GM23248 (cell line): ENCODE measurements at regions not wholly inside any gene's neighbourhood (a gene's known extent, or its start where the extent isn't known, plus 50 kb on each side); places are given as distances from the start of the nearest gene placed in this dataset.

Source experiments
- DNase-seq: peaks from one replicate; pipeline ENCODE4 v3.0.0-alpha.2; 2015
- H2AFZ ChIP-seq: fragments of 200-600 bp; sonication (generic); 2 replicates; pipeline ENCODE4 v1.6.1; 2016; ENCODE audit warnings: antibody characterized with exemption
- H3F3A ChIP-seq: fragments of 200-600 bp; sonication (generic); 2 replicates; pipeline ENCODE4 v1.6.1; 2016; ENCODE audit warnings: mild to moderate bottlenecking, antibody characterized with exemption, mixed run types; ENCODE audit not compliant: insufficient read depth
- H3K27ac ChIP-seq: fragments of 200-600 bp; sonication (generic); 2 replicates; pipeline ENCODE4 v1.5.1; 2016; ENCODE audit warnings: mild to moderate bottlenecking
- H3K27me3 ChIP-seq: fragments of 200-600 bp; sonication (generic); replicated peaks from 2 replicates; pipeline ENCODE4 v1.6.1; 2016; ENCODE audit warnings: mild to moderate bottlenecking; ENCODE audit not compliant: insufficient read depth
- H3K36me3 ChIP-seq: fragments of 200-600 bp; sonication (generic); 2 replicates; pipeline ENCODE4 v1.6.1; 2016; ENCODE audit warnings: low read depth, mild to moderate bottlenecking
- H3K4me1 ChIP-seq: fragments of 200-600 bp; sonication (generic); 2 replicates; pipeline ENCODE4 v1.6.1; 2016; ENCODE audit warnings: mild to moderate bottlenecking; ENCODE audit not compliant: insufficient read depth
- H3K4me2 ChIP-seq: fragments of 200-600 bp; sonication (generic); one replicate; pipeline ENCODE4 v1.6.1; 2016; ENCODE audit warnings: mild to moderate bottlenecking; ENCODE audit not compliant: unreplicated experiment
- H3K4me3 ChIP-seq: fragments of 200-600 bp; sonication (generic); 2 replicates; pipeline ENCODE4 v1.5.1; 2016; ENCODE audit warnings: mild to moderate bottlenecking
- H3K79me2 ChIP-seq: fragments of 200-600 bp; sonication (generic); 2 replicates; pipeline ENCODE4 v1.6.1; 2016; ENCODE audit warnings: mild to moderate bottlenecking; ENCODE audit not compliant: insufficient read depth
- H3K9ac ChIP-seq: fragments of 200-600 bp; sonication (generic); 2 replicates; pipeline ENCODE4 v1.6.1; 2016; ENCODE audit warnings: mild to moderate bottlenecking
- H3K9me2 ChIP-seq: fragments of 200-600 bp; sonication (generic); 2 replicates; pipeline ENCODE4 v1.6.1; 2016; ENCODE audit warnings: mixed run types, mild to moderate bottlenecking, moderate library complexity; ENCODE audit not compliant: insufficient read depth
- H3K9me3 ChIP-seq: fragments of 200-600 bp; sonication (generic); one replicate; pipeline ENCODE4 v1.6.1; 2017; ENCODE audit warnings: low read depth
- H4K20me1 ChIP-seq: fragments of 200-600 bp; sonication (generic); 2 replicates; pipeline ENCODE4 v1.6.0; 2016; ENCODE audit not compliant: insufficient read depth
- EZH2 ChIP-seq: fragments of 200-600 bp; sonication (generic); IDR thresholded peaks from 2 replicates; pipeline ENCODE4 v1.6.1; 2018; ENCODE audit warnings: antibody characterized with exemption, mild to moderate bottlenecking; ENCODE audit not compliant: insufficient read depth, poor library complexity, severe bottlenecking
- EZH2phosphoT487 ChIP-seq: fragments of 200-600 bp; sonication (generic); IDR thresholded peaks from 2 replicates; pipeline ENCODE4 v1.6.1; 2018; ENCODE audit warnings: antibody characterized with exemption, moderate library complexity, mild to moderate bottlenecking, low read depth; ENCODE audit not compliant: insufficient read depth
- WGBS, 2 experiments: methylation state at CpG; one replicate each; pipeline ENCODE4 v1.1.6; 2015 to 2017; ENCODE audit warnings: low lambda C conversion rate in 2 of 2, low coverage in 1 of 2; ENCODE audit errors: missing lambda C conversion rate in 2 of 2; 5-methylcytosine and 5-hydroxymethylcytosine counted together
- in situ Hi-C: fragments of 300-500 bp; cut with MboI; formaldehyde crosslinking; loops from 2 replicates; pipeline ENCODE4 v1.15.0; 2020

- Histone ChIP-seq H2AFZ (no peak overlapping the region), H3K4me1 (no peaks in the 10 kb centered on the region), H3K4me2 (no peak overlapping the region), H3F3A (no peaks in the 10 kb centered on the region), H3K27me3 (no peaks in the 10 kb centered on the region), H3K9ac (no peak overlapping the region), H3K36me3 (no peaks in the 10 kb centered on the region), H3K9me2 (no peaks in the 10 kb centered on the region), H3K4me3 (no peak overlapping the region), H3K9me3 (no peaks in the 10 kb centered on the region), H3K27ac (no peak overlapping the region), H4K20me1 (no peaks in the 10 kb centered on the region), H3K79me2 (no peaks in the 10 kb centered on the region)
- no peak for TF ChIP-seq EZH2
- no peak for TF ChIP-seq EZH2phosphoT487
- DNase-seq: peak; percentile 46
- in situ Hi-C loops: no loop called here
- 17 to 21% methylated on average over 2 of the region's 2 CpGs for WGBS, 2 experiments
Measured at GRCh38 chr1:76012341-76013205, 62.0 kb upstream of the ST6GALNAC3 start.

- Histone ChIP-seq H3K27me3 (no peaks in the 10 kb centered on the region), H3K36me3 (no peaks in the 10 kb centered on the region), H3K9me3 (no peaks in the 10 kb centered on the region), H3K4me2 (no peak overlapping the region), H3K9ac (no peak overlapping the region), H3K79me2 (no peaks in the 10 kb centered on the region), H3F3A (no peaks in the 10 kb centered on the region), H3K27ac (no peak overlapping the region), H3K4me1 (no peaks in the 10 kb centered on the region), H3K4me3 (no peak overlapping the region), H3K9me2 (no peaks in the 10 kb centered on the region), H2AFZ (no peak overlapping the region), H4K20me1 (no peaks in the 10 kb centered on the region)
- DNase-seq: no peak
- TF ChIP-seq EZH2phosphoT487: no peak
- no peak for TF ChIP-seq EZH2
- in situ Hi-C loops: no loop called here
Measured at GRCh38 chr1:76013206-76013581, 61.4 kb upstream of the ST6GALNAC3 start.

GRCh38 chr1:76015478-76016103 is 59.0 kb upstream of the ST6GALNAC3 start:
- Histone ChIP-seq H3K4me1 (no peaks in the 10 kb centered on the region), H3K9me2 (no peaks in the 10 kb centered on the region), H3K27me3 (no peaks in the 10 kb centered on the region), H3K9ac (no peak overlapping the region), H3F3A (no peaks in the 10 kb centered on the region), H3K9me3 (no peaks in the 10 kb centered on the region), H2AFZ (no peak overlapping the region), H3K4me2 (no peak overlapping the region), H3K4me3 (no peak overlapping the region), H3K79me2 (no peaks in the 10 kb centered on the region), H3K36me3 (no peaks in the 10 kb centered on the region), H3K27ac (no peak overlapping the region), H4K20me1 (no peaks in the 10 kb centered on the region)
- TF ChIP-seq EZH2phosphoT487 (no peak), EZH2 (no peak)
- WGBS, 2 experiments: 75 to 81% methylated on average over 1 of the region's 1 CpG
- in situ Hi-C loops: no loop called here
- peak; percentile 30 for DNase-seq

- no peaks in the 10 kb centered on the region for H4K20me1 ChIP-seq
- H3K4me3 ChIP-seq: no peak overlapping the region
- DNase-seq: no peak
- H3K9ac ChIP-seq: no peak overlapping the region
- H3K27ac ChIP-seq: no peak overlapping the region
- no peak overlapping the region for H2AFZ ChIP-seq
- H3K9me3 ChIP-seq: no peaks in the 10 kb centered on the region
- H3K27me3 ChIP-seq: no peaks in the 10 kb centered on the region
- no peaks in the 10 kb centered on the region for H3K36me3 ChIP-seq
- H3F3A ChIP-seq: no peaks in the 10 kb centered on the region
- H3K4me2 ChIP-seq: no peak overlapping the region
- 43 to 69% methylated on average over 2 of the region's 2 CpGs for WGBS, 2 experiments
- H3K9me2 ChIP-seq: no peaks in the 10 kb centered on the region
- in situ Hi-C loops: no loop called here
- TF ChIP-seq EZH2phosphoT487 (no peak), EZH2 (no peak)
- no peaks in the 10 kb centered on the region for H3K79me2 ChIP-seq
- no peaks in the 10 kb centered on the region for H3K4me1 ChIP-seq
Measured at GRCh38 chr1:76018045-76018444, 56.5 kb upstream of the ST6GALNAC3 start.
